HG03575 (cell line): ENCODE measurements at regions not wholly inside any gene's neighbourhood (a gene's known extent, or its start where the extent isn't known, plus 50 kb on each side); places are given as distances from the start of the nearest gene placed in this dataset.
"Not testable (repeated sequence)": the region's sequence is repeated elsewhere in the genome, so short reads cannot be mapped to it uniquely, and the experiment has no call there.

ENCODE experiments used
- ATAC-seq: cut with Tn5 transposase; IDR thresholded peaks from one replicate; pipeline ENCODE4 v1.9.1; 2021; ENCODE audit not compliant: unreplicated experiment, insufficient number of reproducible peaks, low FRiP score; ENCODE audit errors: extremely low read depth

- no peak for ATAC-seq
These were observed 695.1 kb downstream of the NR2F1-AS1 start for GRCh38 chr5:92885950-92886349.

GRCh38 chr5:92884469-92884868 lies 696.5 kb downstream of the NR2F1-AS1 start:
- ATAC-seq: no peak

- ATAC-seq: no peak
These were observed 701.0 kb downstream of the NR2F1-AS1 start for GRCh38 chr5:92879806-92880543.

GRCh38 chr5:92874790-92875189 lies 706.2 kb downstream of the NR2F1-AS1 start:
- no peak for ATAC-seq

GRCh38 chr5:92868442-92868841 lies 712.6 kb downstream of the NR2F1-AS1 start:
- no peak for ATAC-seq

GRCh38 chr5:92864591-92864990 lies 716.4 kb downstream of the NR2F1-AS1 start:
- no peak for ATAC-seq

GRCh38 chr5:92863666-92864065 lies 717.4 kb downstream of the NR2F1-AS1 start:
- no peak for ATAC-seq

- no peak for ATAC-seq
These were observed 719.3 kb downstream of the NR2F1-AS1 start for GRCh38 chr5:92861531-92862285.

GRCh38 chr5:92860061-92860460 lies 721.0 kb downstream of the NR2F1-AS1 start:
- no peak for ATAC-seq

GRCh38 chr5:92852219-92852618 lies 728.8 kb downstream of the NR2F1-AS1 start:
- no peak for ATAC-seq

GRCh38 chr5:92850886-92851285 lies 730.1 kb downstream of the NR2F1-AS1 start:
- no peak for ATAC-seq

GRCh38 chr5:92849756-92850155 lies 731.3 kb downstream of the NR2F1-AS1 start:
- ATAC-seq: no peak

GRCh38 chr5:92841604-92842155 lies 739.3 kb downstream of the NR2F1-AS1 start:
- ATAC-seq: no peak

- no peak for ATAC-seq
These were observed 742.8 kb downstream of the NR2F1-AS1 start for GRCh38 chr5:92838253-92838652.

- no peak for ATAC-seq
These were observed 743.9 kb downstream of the NR2F1-AS1 start for GRCh38 chr5:92836855-92837755.

GRCh38 chr5:92835712-92836111 lies 745.3 kb downstream of the NR2F1-AS1 start:
- no peak for ATAC-seq

GRCh38 chr5:92823551-92823950 lies 757.5 kb downstream of the NR2F1-AS1 start:
- ATAC-seq: not testable (repeated sequence)

GRCh38 chr5:92822183-92822582 lies 758.8 kb downstream of the NR2F1-AS1 start:
- no peak for ATAC-seq

- no peak for ATAC-seq
These were observed 771.1 kb downstream of the NR2F1-AS1 start for GRCh38 chr5:92809855-92810465.
